ENCODE measurements at regions not wholly inside any gene's neighbourhood (a gene's known extent, or its start where the extent isn't known, plus 50 kb on each side); places are given as distances from the start of the nearest gene placed in this dataset.
"Not testable (repeated sequence)": the region's sequence is repeated elsewhere in the genome, so short reads cannot be mapped to it uniquely, and the experiment has no call there.

- no peaks in the 10 kb centered on the region for H3K4me1 ChIP-seq (ENCODE audit: control insufficient read depth, insufficient read depth, low read length)
- DNase-seq (ENCODE audit: low read depth, low spot score) = no peak
- no CpG with 5 or more reads among the region's 2 CpGs for WGBS (ENCODE audit: insufficient coverage, insufficient read length)
Observed at GRCh38 chr6:130699742-130700141, 127.5 kb upstream of the SMLR1 start.

GRCh38 chr6:130700397-130700796 is 126.8 kb upstream of the SMLR1 start:
- Histone ChIP-seq H3K4me1 (ENCODE audit: control insufficient read depth, insufficient read depth, low read length) (no peaks in the 10 kb centered on the region), H3K27me3 (ENCODE audit: control insufficient read depth, insufficient read depth, low read length) (no peaks in the 10 kb centered on the region), H3K4me3 (ENCODE audit: low read length) (no peak overlapping the region), H3K9me3 (ENCODE audit: control insufficient read depth, insufficient read depth, low read length) (no peaks in the 10 kb centered on the region), H3K27ac (ENCODE audit: low read length) (no peak overlapping the region), H3K36me3 (ENCODE audit: control insufficient read depth, insufficient read depth, low read length) (no peaks in the 10 kb centered on the region)
- DNase-seq (ENCODE audit: low read depth, low spot score) = no peak
- no CpG with 5 or more reads among the region's 4 CpGs for WGBS (ENCODE audit: insufficient coverage, insufficient read length)

More at GRCh38 chr6:130699742-130700141, 127.5 kb upstream of the SMLR1 start:
- H3K9me3 ChIP-seq (ENCODE audit: control insufficient read depth, insufficient read depth, low read length) = no peaks in the 10 kb centered on the region
- H3K36me3 ChIP-seq (ENCODE audit: control insufficient read depth, insufficient read depth, low read length) = no peaks in the 10 kb centered on the region
- H3K4me3 ChIP-seq (ENCODE audit: low read length) = no peak overlapping the region
- no peaks in the 10 kb centered on the region for H3K27me3 ChIP-seq (ENCODE audit: control insufficient read depth, insufficient read depth, low read length)
- H3K27ac ChIP-seq (ENCODE audit: low read length) = no peak overlapping the region

GRCh38 chr6:130708338-130708737 is 118.9 kb upstream of the SMLR1 start:
- Histone ChIP-seq H3K27ac (ENCODE audit: low read length) (no peak overlapping the region), H3K27me3 (ENCODE audit: control insufficient read depth, insufficient read depth, low read length) (no peaks in the 10 kb centered on the region), H3K4me1 (ENCODE audit: control insufficient read depth, insufficient read depth, low read length) (peaks cover 1% of the 10 kb centered on the region; the same call in 1 of the 2 replicates), H3K4me3 (ENCODE audit: low read length) (no peak overlapping the region), H3K36me3 (ENCODE audit: control insufficient read depth, insufficient read depth, low read length) (no peaks in the 10 kb centered on the region), H3K9me3 (ENCODE audit: control insufficient read depth, insufficient read depth, low read length) (no peaks in the 10 kb centered on the region)
- WGBS (ENCODE audit: insufficient coverage, insufficient read length) = no CpG with 5 or more reads among the region's 2 CpGs
- no peak for DNase-seq (ENCODE audit: low read depth, low spot score)

- no CpG with 5 or more reads among the region's 3 CpGs for WGBS (ENCODE audit: insufficient coverage, insufficient read length)
- not testable (repeated sequence) for H3K9me3 ChIP-seq (ENCODE audit: control insufficient read depth, insufficient read depth, low read length); H3K4me1 ChIP-seq (ENCODE audit: control insufficient read depth, insufficient read depth, low read length); H3K4me3 ChIP-seq (ENCODE audit: low read length); H3K27ac ChIP-seq (ENCODE audit: low read length); H3K36me3 ChIP-seq (ENCODE audit: control insufficient read depth, insufficient read depth, low read length); H3K27me3 ChIP-seq (ENCODE audit: control insufficient read depth, insufficient read depth, low read length); DNase-seq (ENCODE audit: low read depth, low spot score)
Observed at GRCh38 chr6:130711641-130712040, 115.6 kb upstream of the SMLR1 start.

GRCh38 chr6:130713144-130713543 is 114.1 kb upstream of the SMLR1 start:
- Histone ChIP-seq H3K36me3 (ENCODE audit: control insufficient read depth, insufficient read depth, low read length) (no peaks in the 10 kb centered on the region), H3K27me3 (ENCODE audit: control insufficient read depth, insufficient read depth, low read length) (no peaks in the 10 kb centered on the region), H3K4me3 (ENCODE audit: low read length) (no peak overlapping the region), H3K4me1 (ENCODE audit: control insufficient read depth, insufficient read depth, low read length) (peaks cover 5% of the 10 kb centered on the region; the same call in 1 of the 2 replicates), H3K9me3 (ENCODE audit: control insufficient read depth, insufficient read depth, low read length) (no peaks in the 10 kb centered on the region), H3K27ac (ENCODE audit: low read length) (no peak overlapping the region)
- WGBS (ENCODE audit: insufficient coverage, insufficient read length) = no CpG with 5 or more reads among the region's 3 CpGs
- peak; percentile 58 for DNase-seq (ENCODE audit: low read depth, low spot score)

- Histone ChIP-seq H3K4me1 (ENCODE audit: control insufficient read depth, insufficient read depth, low read length) (peaks cover 5% of the 10 kb centered on the region; the same call in 1 of the 2 replicates), H3K36me3 (ENCODE audit: control insufficient read depth, insufficient read depth, low read length) (no peaks in the 10 kb centered on the region), H3K4me3 (ENCODE audit: low read length) (no peak overlapping the region), H3K27ac (ENCODE audit: low read length) (no peak overlapping the region), H3K9me3 (ENCODE audit: control insufficient read depth, insufficient read depth, low read length) (no peaks in the 10 kb centered on the region), H3K27me3 (ENCODE audit: control insufficient read depth, insufficient read depth, low read length) (no peaks in the 10 kb centered on the region)
- no CpG with 5 or more reads among the region's 5 CpGs for WGBS (ENCODE audit: insufficient coverage, insufficient read length)
- DNase-seq (ENCODE audit: low read depth, low spot score) = no peak
Observed at GRCh38 chr6:130715058-130715457, 112.1 kb upstream of the SMLR1 start.

- Histone ChIP-seq H3K4me1 (ENCODE audit: control insufficient read depth, insufficient read depth, low read length) (peaks cover 5% of the 10 kb centered on the region; the same call in 1 of the 2 replicates), H3K4me3 (ENCODE audit: low read length) (no peak overlapping the region), H3K27ac (ENCODE audit: low read length) (no peak overlapping the region), H3K36me3 (ENCODE audit: control insufficient read depth, insufficient read depth, low read length) (no peaks in the 10 kb centered on the region), H3K9me3 (ENCODE audit: control insufficient read depth, insufficient read depth, low read length) (no peaks in the 10 kb centered on the region), H3K27me3 (ENCODE audit: control insufficient read depth, insufficient read depth, low read length) (no peaks in the 10 kb centered on the region)
- DNase-seq (ENCODE audit: low read depth, low spot score) = no peak
- no CpG with 5 or more reads among the region's 3 CpGs for WGBS (ENCODE audit: insufficient coverage, insufficient read length)
Observed at GRCh38 chr6:130716466-130716865, 110.7 kb upstream of the SMLR1 start.

- Histone ChIP-seq H3K36me3 (ENCODE audit: control insufficient read depth, insufficient read depth, low read length) (no peaks in the 10 kb centered on the region), H3K9me3 (ENCODE audit: control insufficient read depth, insufficient read depth, low read length) (no peaks in the 10 kb centered on the region), H3K27ac (ENCODE audit: low read length) (no peak overlapping the region), H3K4me1 (ENCODE audit: control insufficient read depth, insufficient read depth, low read length) (peaks cover 5% of the 10 kb centered on the region; the same call in 1 of the 2 replicates), H3K4me3 (ENCODE audit: low read length) (no peak overlapping the region), H3K27me3 (ENCODE audit: control insufficient read depth, insufficient read depth, low read length) (no peaks in the 10 kb centered on the region)
- no peak for DNase-seq (ENCODE audit: low read depth, low spot score)
- WGBS (ENCODE audit: insufficient coverage, insufficient read length) = no CpG with 5 or more reads among the region's 1 CpG
Observed at GRCh38 chr6:130717657-130718056, 109.5 kb upstream of the SMLR1 start.

- DNase-seq (ENCODE audit: low read depth, low spot score) = no peak
Observed at GRCh38 chr6:130720076-130720715, 107.0 kb upstream of the SMLR1 start.

GRCh38 chr6:130724089-130724488 is 103.1 kb upstream of the SMLR1 start:
- Histone ChIP-seq H3K4me1 (ENCODE audit: control insufficient read depth, insufficient read depth, low read length) (no peaks in the 10 kb centered on the region), H3K27ac (ENCODE audit: low read length) (no peak overlapping the region), H3K4me3 (ENCODE audit: low read length) (no peak overlapping the region), H3K9me3 (ENCODE audit: control insufficient read depth, insufficient read depth, low read length) (no peaks in the 10 kb centered on the region), H3K27me3 (ENCODE audit: control insufficient read depth, insufficient read depth, low read length) (no peaks in the 10 kb centered on the region), H3K36me3 (ENCODE audit: control insufficient read depth, insufficient read depth, low read length) (no peaks in the 10 kb centered on the region)
- no peak for DNase-seq (ENCODE audit: low read depth, low spot score)

More at GRCh38 chr6:130720076-130720715, 107.0 kb upstream of the SMLR1 start:
- Histone ChIP-seq H3K27me3 (ENCODE audit: control insufficient read depth, insufficient read depth, low read length) (no peaks in the 10 kb centered on the region), H3K27ac (ENCODE audit: low read length) (no peak overlapping the region), H3K4me3 (ENCODE audit: low read length) (no peak overlapping the region), H3K36me3 (ENCODE audit: control insufficient read depth, insufficient read depth, low read length) (no peaks in the 10 kb centered on the region), H3K9me3 (ENCODE audit: control insufficient read depth, insufficient read depth, low read length) (no peaks in the 10 kb centered on the region), H3K4me1 (ENCODE audit: control insufficient read depth, insufficient read depth, low read length) (no peaks in the 10 kb centered on the region; the same call in 1 of the 2 replicates)

- Histone ChIP-seq H3K9me3 (ENCODE audit: control insufficient read depth, insufficient read depth, low read length) (no peaks in the 10 kb centered on the region), H3K27ac (ENCODE audit: low read length) (no peak overlapping the region), H3K36me3 (ENCODE audit: control insufficient read depth, insufficient read depth, low read length) (no peaks in the 10 kb centered on the region), H3K4me3 (ENCODE audit: low read length) (no peak overlapping the region), H3K4me1 (ENCODE audit: control insufficient read depth, insufficient read depth, low read length) (no peaks in the 10 kb centered on the region), H3K27me3 (ENCODE audit: control insufficient read depth, insufficient read depth, low read length) (no peaks in the 10 kb centered on the region)
- no peak for DNase-seq (ENCODE audit: low read depth, low spot score)
Observed at GRCh38 chr6:130725551-130725950, 101.7 kb upstream of the SMLR1 start.
